HG02852 (cell line): ENCODE measurements at regions not wholly inside any gene's neighbourhood (a gene's known extent, or its start where the extent isn't known, plus 50 kb on each side); places are given as distances from the start of the nearest gene placed in this dataset.

ENCODE experiments used
- ATAC-seq: cut with Tn5 transposase; IDR thresholded peaks from one replicate; pipeline ENCODE4 v1.9.1; 2021; ENCODE audit warnings: mild to moderate bottlenecking, moderate library complexity; ENCODE audit not compliant: unreplicated experiment

DNA sequence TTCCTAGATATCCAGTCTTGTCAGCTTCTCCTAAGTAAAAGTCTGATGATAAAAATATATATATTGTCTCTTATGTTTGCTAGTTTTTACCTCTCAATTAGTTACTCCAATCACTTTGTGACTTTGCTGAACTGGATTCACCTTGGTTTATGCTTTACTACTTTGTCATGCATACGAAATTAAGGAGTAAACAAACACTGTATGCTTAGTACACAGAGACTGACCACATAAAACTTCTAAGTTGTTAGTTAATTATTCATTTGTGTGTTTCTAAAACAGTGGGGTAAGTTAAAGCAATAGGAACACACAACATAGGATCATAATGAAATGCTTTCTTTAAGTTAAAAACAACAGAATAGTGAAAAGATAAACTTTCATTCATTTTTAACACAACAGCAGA lies 877.3 kb upstream of the MAP3K7 start:
- ATAC-seq = no peak

DNA sequence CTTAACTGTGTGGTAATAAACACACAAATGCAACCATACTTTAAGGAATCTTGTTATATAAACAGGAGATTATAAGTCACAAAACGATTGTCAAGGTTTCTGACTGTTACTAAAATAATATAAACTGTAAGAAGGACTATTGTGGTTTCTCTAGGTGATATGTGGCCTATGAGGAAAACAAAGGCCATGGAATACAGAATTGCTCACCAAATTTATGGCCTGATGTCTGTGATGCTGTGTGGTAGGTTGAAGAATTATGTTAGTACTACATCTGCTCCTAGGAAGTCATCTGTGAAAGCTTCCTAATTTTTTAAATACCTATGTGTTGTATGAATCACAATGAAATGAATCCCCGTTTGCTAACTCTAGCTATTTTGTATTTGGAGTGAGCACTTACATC lies 875.4 kb upstream of the MAP3K7 start:
- ATAC-seq = no peak

DNA sequence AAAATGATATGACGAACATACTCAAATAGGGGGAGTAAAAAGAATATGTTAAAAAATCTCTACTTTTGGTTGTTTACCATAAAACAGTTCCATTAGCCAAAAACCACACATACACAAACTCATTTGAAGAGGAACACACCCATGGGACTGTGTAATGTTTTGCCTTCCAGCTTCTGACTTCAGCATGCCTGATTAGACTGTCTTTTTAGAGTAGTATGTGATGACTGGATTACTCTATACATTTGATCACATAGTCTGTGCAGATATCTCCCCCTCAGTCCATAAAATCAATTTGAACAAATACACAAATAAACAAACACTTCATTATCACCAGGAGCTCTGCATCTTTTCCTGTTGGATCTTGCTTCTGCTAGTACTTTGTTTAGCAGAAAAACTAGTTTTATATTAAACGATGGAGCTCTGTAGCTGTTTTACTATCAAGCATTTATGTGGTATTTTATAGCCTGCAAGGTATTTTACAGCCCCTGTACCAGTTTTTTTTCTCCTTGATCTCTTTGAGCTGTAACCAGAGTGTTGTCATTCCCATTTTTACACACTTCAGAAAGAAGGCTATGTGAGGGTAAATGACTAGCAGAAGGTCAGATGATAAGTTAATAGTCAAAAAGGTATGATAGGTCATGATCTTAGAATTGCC lies 866.5 kb upstream of the MAP3K7 start:
- ATAC-seq = no peak

DNA sequence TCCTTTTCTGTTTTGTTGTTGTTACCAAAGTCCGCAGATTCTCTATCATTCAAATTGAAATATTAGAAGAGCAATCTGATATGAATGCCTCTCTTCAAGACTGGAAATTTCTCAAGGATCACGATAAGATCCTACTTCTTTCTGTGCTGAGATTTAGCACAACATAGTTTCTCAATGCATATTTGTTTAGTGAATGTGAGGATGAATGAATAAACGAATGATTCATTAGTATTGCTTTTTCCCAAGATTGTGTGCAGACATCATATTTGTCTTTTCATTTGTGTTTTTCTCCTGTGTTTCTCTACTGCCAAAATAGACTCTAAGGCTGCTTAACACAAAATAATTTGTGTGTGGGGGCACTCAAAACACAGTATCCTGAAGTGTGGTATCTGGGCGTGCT lies 862.7 kb upstream of the MAP3K7 start:
- ATAC-seq = no peak

DNA sequence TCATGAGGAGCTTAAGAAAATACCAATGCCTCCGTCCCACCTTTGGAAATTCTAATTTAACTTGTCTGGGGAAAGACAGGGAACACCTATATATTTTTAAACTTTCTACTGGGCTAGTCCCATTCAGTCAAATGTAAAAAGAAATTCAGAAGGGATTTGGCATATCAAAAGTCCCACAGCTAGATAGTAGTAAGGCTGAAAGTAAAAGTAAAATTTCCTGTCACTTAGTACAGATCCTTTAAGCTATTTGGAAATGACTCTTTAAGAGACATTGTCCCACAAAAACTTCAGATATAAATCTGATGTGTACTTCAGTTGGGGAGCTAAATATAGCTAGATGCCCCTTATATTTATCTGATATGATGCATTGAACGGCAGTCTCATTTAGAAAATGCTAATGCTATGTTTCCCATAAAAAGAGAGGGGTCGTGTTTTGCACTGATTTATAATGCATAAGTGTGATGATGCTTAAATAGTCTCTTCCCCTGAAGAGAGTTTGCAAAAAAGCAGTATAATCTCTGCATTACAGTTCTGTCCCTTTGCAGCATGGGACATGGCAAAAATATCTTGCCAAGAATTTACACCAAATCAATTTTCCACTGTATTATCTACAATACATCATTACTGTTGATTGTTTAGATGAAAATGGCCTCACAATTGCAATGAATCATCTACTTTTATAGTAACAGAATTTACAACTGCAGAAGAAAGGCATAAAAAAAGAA lies 860.8 kb upstream of the MAP3K7 start:
- peak; percentile 64 for ATAC-seq

DNA sequence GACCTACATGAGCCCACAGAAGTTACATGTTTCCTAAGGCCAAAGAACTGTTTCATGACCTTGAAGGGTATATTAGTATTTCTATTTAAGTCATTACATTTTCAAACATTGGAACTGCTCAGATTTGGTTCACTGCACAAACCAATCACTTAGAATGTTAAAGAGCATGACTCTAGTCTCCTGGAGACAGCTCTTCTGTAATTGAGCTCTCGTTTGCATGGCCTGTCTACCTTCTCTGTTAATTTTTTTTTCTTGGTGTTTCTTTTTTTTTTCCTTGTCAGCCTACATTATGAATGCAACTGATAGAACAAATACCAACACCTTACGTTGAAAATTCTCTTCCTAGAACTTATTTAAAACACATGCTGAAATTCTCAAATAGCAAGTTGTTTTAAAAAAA lies 860.2 kb upstream of the MAP3K7 start:
- ATAC-seq = peak; percentile 43

DNA sequence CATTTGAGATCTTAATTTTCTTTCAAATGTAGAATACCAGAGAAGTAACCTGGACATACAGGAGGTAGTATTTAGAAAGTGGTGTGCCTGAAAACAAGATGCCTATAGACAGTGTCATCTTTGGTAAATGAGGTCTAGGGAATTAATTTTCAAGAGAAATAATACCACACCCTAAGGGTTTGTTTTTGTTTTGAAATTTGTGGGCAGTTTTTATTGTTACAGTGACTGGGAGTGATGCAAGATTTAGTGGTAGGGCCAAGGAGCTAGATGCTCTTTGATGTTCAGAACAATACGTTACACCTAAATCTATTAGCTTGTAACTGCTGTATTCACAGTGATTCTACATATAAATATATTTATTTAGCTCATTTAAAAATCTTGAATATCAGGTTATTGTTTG lies 856.5 kb upstream of the MAP3K7 start:
- no peak for ATAC-seq

DNA sequence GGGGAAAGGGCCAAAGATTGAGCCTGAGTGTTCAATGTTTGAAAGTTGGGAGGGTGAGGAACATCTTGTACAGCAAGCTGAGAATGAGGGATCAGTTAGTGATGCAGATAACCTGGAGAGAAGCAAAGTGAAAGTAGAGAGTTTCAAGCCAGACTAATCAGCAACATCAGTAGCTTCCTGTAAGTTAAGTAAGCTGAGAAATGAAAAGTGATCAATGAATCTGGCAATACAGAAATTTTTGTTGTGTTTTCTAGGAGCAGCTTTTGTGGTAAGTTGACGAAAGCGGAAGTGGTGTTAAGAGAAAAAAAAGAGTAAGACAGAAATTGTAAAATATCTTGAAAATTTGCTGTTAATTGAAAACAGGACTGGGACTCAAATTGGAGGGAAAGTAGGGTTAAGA lies 855.5 kb upstream of the MAP3K7 start:
- ATAC-seq = peak; percentile 54

DNA sequence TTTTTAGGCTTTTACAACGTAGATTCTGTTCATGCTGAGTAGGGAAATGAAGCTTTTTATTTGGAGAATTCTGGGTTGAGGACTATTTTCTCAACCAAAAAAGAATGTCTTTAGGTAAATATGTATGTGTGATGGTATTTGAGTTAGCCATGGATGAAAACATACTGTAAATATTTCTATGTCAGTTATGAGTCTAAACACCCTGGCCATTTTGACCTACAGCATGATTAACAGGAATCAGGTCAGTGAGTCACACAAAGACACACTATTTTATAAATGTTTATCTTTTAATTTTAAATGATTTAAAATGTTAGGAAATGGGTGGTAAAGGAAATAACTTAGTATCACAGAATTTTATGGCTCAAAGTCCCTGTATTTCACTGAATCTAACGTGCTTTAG lies 851.7 kb upstream of the MAP3K7 start:
- no peak for ATAC-seq

DNA sequence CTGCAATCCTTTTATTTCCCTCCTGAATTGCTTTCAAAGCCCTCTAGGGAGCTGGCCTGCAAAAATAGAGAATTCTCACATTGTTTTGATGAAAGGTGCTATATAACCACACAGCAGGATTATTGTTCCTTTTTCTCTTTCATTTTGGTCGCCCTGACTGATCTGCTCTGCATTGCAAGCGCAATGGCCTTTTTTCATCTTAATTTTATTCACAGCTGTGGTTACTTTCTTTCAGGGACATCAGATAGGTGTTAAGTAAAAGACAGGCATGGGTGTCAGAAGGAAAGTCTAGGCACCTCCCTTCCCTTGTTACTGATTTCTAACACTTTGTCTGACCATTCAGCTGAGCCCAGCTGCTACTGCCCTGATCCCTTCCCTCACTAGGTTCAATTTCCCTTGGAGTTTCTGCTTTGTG lies 850.5 kb upstream of the MAP3K7 start:
- ATAC-seq = no peak

DNA sequence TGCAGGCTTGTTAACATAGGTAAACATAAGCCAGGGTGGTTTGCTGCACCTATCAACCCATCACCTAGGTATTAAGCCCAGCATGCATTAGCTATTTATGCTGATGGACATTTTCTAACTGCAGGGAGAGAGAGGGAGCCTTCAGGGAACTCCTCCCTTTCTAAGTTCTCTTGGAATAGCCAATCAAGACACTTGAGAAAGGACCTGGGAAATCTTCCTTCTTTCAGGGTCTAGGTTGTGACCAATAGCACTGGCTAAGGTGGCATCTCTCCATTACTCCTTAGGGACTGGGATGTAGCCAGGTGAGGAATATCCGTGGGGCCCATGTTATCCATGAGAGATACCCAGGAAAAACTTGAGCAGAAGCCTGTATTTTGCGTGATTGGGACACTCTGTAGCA lies 849.6 kb upstream of the MAP3K7 start:
- ATAC-seq = no peak

DNA sequence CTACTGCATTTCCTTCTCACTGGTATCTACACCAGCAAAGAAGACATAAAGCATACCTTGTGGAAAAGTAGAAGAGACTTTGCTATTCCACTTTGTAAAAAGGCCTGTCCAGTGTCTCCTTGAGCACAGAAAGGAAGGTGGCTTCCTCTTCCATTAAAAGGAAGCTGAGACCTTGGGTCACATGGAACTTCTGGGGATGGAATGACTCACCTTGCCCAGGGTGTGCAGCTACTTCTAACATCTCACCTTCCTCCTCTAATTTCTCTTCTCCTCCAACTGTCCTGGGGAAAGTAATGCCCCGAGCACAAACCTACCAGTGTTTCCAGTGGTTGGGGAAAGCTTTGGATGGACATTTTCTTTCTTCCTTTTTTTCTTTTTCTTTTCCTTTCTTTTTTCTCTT lies 848.8 kb upstream of the MAP3K7 start:
- ATAC-seq = no peak

DNA sequence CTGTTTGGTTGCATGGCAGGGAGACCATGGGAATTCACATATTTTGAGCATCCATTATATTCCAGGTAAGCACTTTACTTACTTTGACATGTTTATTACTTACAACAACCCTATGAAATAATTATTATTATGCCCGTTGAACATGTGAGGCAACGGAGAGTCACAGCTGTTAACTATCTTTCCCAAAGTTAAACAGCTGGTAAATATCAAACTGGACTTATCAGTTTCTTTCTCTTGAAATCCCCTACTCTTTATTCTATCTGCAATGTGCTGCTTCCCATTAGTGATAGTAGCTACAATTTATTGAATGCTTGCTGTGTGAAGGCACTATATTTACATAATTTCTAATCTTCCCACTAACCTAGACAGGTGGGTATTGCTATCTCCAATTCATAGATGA lies 847.7 kb upstream of the MAP3K7 start:
- ATAC-seq = no peak

DNA sequence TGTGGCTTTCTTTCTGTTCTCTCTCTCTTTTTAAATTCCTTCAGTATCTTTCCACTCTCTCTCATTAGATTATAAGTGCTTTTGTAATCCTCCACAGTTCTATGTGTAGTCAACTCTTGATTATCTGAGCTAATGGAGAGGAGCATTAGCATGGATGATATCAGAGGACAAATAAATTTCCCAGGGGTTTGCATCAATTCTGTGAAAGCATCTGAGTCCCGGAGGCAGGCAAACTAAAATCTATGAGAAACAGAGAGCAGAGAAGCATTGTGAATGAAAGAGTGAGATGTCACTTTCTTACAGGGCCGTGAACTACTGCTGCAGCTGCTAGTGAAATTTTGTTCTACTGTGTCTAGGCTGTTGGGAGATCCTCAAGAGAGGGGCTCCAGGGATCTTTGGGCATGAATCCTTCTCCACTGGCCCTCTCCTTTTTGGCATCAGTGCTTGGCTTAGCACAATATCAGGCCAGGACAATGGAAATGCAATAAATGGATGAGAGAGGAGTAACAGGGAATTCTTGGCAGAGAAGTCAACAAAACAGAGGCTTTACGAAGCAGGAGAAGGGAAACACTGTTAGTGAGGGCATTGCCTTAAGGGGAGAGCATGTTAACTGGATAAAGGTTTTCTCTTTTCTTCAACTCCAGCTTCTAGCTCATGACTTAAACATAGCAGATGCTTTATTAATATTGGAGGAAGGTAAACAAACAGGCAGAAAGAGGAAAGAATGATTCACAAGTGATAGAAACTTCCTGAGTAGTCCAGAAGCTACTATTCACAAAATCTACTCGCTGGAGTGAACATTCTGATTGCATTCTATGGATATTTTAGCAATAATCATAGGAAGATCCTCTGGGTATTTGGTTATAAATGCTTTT lies 847.0 kb upstream of the MAP3K7 start:
- no peak for ATAC-seq

DNA sequence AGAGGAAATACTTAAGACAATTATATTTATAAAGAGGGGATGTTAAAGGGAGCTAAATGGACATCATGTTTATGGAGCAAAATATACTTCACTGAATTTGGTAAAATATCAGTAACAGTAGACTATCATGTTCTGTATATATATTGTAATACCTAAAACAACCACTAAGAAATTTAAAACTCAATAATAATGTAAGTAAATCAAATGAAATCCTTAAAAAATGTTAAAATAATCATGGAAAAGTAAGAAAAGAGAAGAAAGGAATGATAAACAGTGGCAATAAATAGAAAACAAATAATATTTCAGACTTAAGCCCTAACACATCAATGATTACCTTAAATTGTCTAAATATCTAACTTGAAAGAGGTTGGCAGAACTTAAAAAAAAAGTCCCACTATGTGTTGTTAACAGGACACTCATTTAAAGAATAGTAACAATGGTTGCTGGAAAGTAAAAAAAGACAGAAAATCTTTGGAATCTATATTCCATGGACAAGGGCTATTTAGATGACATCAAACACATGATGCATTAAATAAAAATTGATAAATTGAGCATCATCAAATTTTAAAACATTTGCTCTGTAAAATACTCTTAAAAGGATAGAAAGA lies 842.2 kb upstream of the MAP3K7 start:
- ATAC-seq = no peak

DNA sequence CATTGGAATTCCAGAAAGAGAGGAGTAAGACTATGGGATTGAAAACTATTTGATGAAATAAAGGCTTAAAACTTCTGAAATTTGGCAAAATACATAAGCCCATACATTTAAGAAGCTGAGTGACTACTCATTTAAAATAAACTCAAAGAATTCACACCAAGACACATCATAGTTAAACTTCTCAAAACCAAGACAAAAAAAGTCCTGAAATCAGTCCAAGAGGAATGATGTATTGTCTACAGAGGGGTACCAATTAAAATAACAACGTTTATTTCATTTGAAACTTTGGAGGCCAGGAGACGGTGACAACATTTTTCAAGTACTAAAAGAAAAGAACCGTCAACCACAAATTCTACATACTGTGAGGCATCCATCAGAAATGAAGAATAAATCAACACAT lies 841.4 kb upstream of the MAP3K7 start:
- ATAC-seq = no peak

DNA sequence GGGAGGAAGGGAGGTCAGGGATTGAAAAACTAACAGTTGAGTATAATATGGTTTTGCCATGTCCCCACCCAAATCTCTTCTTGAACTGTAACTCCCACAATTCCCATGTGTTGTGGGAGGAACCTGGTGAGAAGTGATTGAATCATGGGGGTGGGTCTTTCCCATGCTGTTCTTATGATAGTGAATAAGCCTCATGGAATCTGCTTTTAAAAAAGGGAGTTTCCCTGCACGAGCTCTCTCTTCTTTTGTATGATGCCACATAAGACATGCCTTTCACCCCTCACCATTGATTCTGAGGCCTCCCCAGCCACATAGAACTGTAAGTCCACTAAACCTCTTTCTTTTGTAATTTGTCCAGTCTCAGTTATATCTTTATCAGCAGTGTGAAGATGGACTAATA lies 833.4 kb upstream of the MAP3K7 start:
- no peak for ATAC-seq

DNA sequence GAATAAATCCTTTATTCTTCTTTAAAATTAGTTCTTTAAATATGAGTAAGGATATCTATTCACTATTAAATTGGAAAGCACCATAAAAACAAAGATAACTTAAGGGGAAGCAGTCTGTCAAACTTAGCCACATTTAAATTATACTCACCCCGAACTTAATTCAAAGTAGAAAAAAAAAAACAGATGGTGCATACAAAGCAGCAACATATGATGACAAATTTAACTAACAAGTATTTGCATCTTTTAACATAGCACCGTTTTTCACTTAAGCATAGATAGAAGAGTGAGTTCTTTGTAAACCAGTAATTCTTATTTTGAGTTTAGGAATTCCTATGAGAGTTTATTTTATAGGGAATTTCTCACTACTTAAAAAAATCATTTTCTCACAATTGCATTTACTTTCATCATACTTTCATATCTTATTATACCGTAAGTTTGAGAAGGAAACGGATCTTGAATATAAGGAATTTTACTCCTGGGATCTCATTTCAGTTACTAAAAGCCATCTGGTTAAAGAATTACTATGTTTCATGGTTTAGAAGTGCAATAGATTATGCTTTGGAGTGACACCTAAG lies 828.2 kb upstream of the MAP3K7 start:
- no peak for ATAC-seq

DNA sequence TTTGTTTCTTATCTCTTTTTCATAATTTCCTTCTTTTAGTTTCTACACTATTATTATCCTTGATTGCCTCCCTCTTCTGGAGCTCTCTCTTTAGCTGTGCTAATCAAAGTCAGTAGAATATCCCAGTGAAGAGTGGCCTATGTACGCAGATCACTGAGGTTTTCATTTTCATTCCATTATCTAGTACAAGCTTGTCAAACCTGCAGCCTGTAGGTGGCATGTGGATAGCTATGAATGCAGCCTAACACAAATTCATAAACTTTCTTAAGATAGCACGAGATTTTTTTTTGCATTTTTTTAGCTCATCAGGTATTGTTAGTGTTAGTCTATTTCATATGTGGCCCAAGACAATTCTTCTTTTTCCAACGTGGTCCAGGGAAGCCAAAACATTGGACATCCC lies 825.7 kb upstream of the MAP3K7 start:
- ATAC-seq = no peak

DNA sequence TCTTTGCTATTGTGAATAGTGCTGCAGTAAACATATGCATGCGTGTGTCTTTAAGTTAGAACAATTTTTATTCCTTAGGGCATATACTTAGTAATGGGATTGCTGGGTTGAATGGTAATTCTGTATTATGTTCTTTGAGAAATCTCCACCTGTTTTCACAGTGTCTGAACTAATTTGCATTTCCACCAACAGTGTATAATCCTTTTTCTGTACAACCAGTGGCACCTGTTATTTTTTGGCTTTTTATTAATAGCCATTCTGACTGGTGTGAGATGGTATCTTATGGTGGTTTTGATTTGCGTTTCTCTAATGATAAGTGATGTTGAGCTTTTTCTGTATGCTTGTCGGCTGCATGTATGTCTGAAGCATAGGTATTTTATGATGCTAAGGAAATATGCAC lies 820.8 kb upstream of the MAP3K7 start:
- ATAC-seq = no peak

DNA sequence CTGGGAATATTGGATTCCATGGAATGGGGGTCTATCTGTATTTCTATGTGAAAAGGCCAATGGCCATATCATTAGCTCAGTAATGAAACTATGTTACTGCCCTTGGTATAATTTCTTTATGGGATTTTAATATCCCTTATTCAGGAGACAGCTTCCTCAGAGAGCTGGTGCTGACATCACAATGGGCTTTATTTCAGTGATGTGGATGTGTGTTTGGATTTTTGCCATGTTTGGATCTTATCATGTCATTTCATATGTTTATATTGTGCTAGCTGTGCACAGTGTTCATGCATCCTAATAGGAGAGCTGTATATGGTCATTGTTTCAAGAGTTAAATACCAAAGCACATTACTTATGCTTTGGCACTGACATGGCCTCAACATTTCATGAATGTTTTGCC lies 806.1 kb upstream of the MAP3K7 start:
- ATAC-seq = no peak
